ENCODE measurements at regions not wholly inside any gene's neighbourhood (a gene's known extent, or its start where the extent isn't known, plus 50 kb on each side); places are given as distances from the start of the nearest gene placed in this dataset.

DNA sequence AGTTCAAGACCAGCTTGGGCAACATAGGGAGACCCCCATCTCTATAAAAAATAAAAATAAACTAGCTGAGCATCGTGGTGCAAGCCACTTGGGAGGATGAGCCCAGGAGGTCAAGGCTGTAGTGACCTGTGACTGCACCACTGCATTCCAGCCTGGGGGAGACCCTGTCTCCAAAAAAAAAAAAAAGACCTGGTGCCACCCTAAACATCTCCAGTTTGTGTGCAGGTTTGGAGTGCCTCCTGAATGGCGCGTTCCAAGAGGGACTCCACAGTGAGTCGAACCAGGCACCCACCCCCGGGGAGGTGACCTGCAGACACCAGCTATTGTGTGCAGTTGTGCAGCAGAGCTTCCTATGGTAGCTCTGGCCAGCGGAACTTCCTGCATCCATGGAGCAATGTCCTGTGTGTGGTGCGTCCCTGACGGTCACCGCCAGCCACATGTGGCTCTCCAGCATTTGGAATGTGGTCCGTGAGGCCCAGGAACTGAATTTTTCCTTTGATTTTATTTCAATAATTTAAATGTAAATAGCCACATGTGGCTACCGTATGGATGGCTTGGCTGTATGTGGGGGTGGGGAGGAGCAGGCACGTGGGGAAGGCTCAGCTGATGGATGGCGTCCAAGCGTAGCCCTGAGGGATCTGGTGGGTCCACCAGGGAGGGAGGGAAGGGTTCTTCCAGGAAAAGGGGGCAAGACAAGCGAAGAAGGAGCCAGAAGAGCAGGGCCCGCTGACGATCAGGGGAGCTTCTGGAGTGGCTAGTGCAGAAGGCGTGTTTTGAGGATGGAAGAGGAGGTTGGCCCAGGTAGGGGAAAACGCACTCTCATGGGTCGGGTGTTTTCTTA lies 107.1 kb upstream of the GSE1 start:
- TF ChIP-seq, protein P1, sequence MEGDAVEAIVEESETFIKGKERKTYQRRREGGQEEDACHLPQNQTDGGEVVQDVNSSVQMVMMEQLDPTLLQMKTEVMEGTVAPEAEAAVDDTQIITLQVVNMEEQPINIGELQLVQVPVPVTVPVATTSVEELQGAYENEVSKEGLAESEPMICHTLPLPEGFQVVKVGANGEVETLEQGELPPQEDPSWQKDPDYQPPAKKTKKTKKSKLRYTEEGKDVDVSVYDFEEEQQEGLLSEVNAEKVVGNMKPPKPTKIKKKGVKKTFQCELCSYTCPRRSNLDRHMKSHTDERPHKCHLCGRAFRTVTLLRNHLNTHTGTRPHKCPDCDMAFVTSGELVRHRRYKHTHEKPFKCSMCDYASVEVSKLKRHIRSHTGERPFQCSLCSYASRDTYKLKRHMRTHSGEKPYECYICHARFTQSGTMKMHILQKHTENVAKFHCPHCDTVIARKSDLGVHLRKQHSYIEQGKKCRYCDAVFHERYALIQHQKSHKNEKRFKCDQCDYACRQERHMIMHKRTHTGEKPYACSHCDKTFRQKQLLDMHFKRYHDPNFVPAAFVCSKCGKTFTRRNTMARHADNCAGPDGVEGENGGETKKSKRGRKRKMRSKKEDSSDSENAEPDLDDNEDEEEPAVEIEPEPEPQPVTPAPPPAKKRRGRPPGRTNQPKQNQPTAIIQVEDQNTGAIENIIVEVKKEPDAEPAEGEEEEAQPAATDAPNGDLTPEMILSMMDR (IDR thresholded peaks at IDR 0.05; ENCODE audit: low read depth, low read length, missing control alignments) = no peak
- in situ Hi-C loops (cut with HindIII; ENCODE audit: low sequenced_read_pairs) = no loop called here
- no peak for DNase-seq (ENCODE audit: low read depth)
- H3K4me3 ChIP-seq (ENCODE audit: low read depth, low read length) = no peak overlapping the region

DNA sequence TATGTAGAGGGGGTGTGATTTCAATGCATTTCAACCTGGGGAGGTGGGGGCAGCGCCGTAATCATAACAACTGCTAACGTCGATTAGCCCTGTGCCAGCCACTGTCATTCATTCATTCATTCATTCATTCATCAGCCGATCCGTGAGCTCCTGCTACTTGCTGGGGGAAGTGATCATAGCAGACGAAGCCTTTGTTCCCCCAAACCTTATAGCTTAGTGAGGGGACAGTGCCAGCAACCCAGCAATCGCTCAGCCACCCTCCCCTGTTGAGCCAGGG lies 106.5 kb upstream of the GSE1 start:
- no peak overlapping the region for H3K4me3 ChIP-seq (ENCODE audit: low read depth, low read length)
- DNase-seq (ENCODE audit: low read depth) = no peak
- TF ChIP-seq, protein P1 (IDR thresholded peaks at IDR 0.05; ENCODE audit: low read depth, low read length, missing control alignments) = no peak
- in situ Hi-C loops (cut with HindIII; ENCODE audit: low sequenced_read_pairs) = no loop called here

DNA sequence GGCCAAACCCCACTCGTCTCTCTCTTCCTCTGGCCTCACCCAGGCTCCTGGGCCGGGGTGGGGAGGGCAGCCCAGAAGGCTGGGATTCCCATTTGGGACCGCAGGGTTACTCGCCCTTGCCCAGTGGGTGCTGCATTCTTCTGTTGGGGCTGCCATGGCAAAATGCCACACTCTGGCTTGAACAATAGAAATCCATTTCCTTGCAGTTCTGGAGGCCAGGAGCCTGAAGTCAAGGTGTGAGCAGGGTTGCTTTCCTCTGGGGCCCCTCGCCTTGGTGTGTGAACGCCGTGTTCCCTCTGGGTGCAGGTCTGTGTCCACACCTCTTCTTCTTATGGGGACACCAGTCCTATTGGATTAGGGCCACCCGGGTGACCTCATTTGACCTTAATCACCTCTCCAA lies 105.8 kb upstream of the GSE1 start:
- in situ Hi-C loops (cut with HindIII; ENCODE audit: low sequenced_read_pairs) = no loop called here
- H3K4me3 ChIP-seq (ENCODE audit: low read depth, low read length) = no peak overlapping the region
- TF ChIP-seq, protein P1 (IDR thresholded peaks at IDR 0.05; ENCODE audit: low read depth, low read length, missing control alignments) = no peak
- DNase-seq (ENCODE audit: low read depth) = peak; percentile 15

DNA sequence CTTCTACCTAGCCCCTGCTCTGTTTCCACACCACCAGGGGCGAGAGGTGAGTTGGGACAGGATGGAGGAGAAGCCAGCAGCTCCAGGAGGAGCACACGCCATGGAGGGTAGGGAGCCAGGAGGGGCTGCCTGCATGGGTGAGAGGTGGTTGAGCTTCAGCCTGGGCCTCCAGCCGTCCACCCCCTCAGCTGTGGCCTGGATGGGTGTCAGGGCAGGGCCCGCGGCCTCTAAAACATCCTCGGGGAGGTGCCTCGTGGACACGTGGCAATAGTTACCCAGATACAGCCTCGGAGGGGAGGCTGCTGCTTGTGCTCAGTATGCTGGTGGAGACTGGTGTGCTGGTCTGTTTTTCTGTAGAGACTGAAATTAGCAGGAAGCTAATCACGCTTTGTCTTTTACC lies 104.7 kb upstream of the GSE1 start:
- in situ Hi-C loops (cut with HindIII; ENCODE audit: low sequenced_read_pairs) = no loop called here
- no peak overlapping the region for H3K4me3 ChIP-seq (ENCODE audit: low read depth, low read length)
- TF ChIP-seq, protein P1 (IDR thresholded peaks at IDR 0.05; ENCODE audit: low read depth, low read length, missing control alignments) = no peak
- DNase-seq (ENCODE audit: low read depth) = no peak

DNA sequence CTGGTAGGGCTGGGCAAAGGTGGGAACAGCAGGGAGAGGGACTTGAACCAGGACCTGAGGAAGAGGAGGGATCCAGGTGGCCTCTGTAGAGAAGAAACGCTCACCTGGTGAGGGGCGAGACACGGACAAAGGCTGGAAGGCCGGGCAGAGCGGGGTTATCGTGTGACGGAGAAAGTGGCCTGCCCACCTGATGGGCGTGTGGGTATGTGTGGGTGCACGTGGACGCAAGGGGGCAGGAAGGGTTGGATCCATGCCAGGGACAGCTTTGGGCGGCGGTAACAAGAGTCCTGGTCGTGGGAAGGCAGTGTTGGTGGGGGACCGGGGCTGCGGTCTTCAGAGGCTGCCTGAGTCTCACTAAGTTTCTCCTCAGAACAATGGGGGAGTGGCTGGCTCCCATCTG lies 104.1 kb upstream of the GSE1 start:
- no peak for DNase-seq (ENCODE audit: low read depth)
- TF ChIP-seq, protein P1 (IDR thresholded peaks at IDR 0.05; ENCODE audit: low read depth, low read length, missing control alignments) = no peak
- in situ Hi-C loops (cut with HindIII; ENCODE audit: low sequenced_read_pairs) = no loop called here
- no peak overlapping the region for H3K4me3 ChIP-seq (ENCODE audit: low read depth, low read length)

DNA sequence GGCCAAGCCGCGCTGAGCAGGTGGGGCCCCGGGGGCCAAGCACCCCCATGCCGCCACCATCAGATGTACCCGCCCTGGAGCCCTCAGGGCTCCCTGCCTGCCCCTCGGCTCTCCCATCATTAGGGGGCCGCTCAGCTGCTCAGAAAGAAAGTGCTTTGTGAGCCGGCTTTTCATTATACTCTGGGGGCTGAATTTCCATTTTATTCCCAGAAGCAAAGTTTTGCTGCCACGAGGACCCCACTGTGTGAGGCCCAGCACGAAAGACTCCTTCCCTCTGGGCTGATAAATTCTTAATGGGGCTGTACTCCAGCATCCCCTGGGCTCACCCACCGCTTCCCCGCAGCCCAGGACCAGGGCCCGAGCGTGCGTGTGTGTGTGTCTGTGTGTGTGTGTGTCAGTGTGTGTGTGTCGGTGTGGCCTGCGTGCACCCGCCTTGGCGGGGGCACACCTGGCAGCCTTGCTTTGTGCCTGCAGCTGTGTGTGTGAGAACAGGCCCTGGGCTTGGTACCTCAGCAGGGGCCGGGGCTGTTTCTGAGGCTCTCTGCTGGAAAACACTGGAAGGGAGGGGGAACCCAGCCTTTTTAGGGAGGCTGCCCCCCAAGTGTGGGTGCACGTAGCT lies 103.0 kb upstream of the GSE1 start:
- no peak for DNase-seq (ENCODE audit: low read depth)
- no peak overlapping the region for H3K4me3 ChIP-seq (ENCODE audit: low read depth, low read length)
- TF ChIP-seq, protein P1 (IDR thresholded peaks at IDR 0.05; ENCODE audit: low read depth, low read length, missing control alignments) = no peak
- in situ Hi-C loops (cut with HindIII; ENCODE audit: low sequenced_read_pairs) = no loop called here
